GM12873 (cell line): ENCODE measurements at regions not wholly inside any gene's neighbourhood (a gene's known extent, or its start where the extent isn't known, plus 50 kb on each side); places are given as distances from the start of the nearest gene placed in this dataset.

Experiments used
- CTCF ChIP-seq: IDR thresholded peaks from 2 replicates; pipeline ENCODE4 v1.5.1; 2012; ENCODE audit warnings: low read depth, mild to moderate bottlenecking, moderate library complexity, low read length, control low read depth; ENCODE audit not compliant: insufficient read depth; ENCODE audit errors: missing control alignments

GRCh38 chr14:105840266-105841021, 314.1 kb downstream of the TMEM121 start:
- no peak for TF ChIP-seq CTCF

GRCh38 chr14:105841022-105842009, 314.9 kb downstream of the TMEM121 start:
- no peak for TF ChIP-seq CTCF

GRCh38 chr14:105842105-105842504, 315.7 kb downstream of the TMEM121 start:
- TF ChIP-seq CTCF = no peak

GRCh38 chr14:105843444-105844046, 317.2 kb downstream of the TMEM121 start:
- no peak for TF ChIP-seq CTCF

GRCh38 chr14:105844047-105844630, 317.8 kb downstream of the TMEM121 start:
- TF ChIP-seq CTCF = no peak

- TF ChIP-seq CTCF = no peak
Measured at GRCh38 chr14:105844810-105845724, 318.7 kb downstream of the TMEM121 start.
